Spleen (tissue), 11 donors: ENCODE measurements at regions not wholly inside any gene's neighbourhood (a gene's known extent, or its start where the extent isn't known, plus 50 kb on each side); places are given as distances from the start of the nearest gene placed in this dataset.
A peak's percentile ranks its signal among the peaks of the same experiment; 100 is the strongest.

Experiments
- DNase-seq: peaks from one replicate; pipeline ENCODE4 v3.0.0-alpha.2; 2020
- H3K27ac ChIP-seq, 8 donors: fragments of 200-600 bp; sonication (generic) in 7 of 8; 1 replicate in 4 of 8; 2 replicates in 4 of 8; pipeline versions ENCODE4 v1.5.0 to v1.8.0; 2016 to 2021; ENCODE audit warnings: inconsistent platforms in 4 of 8, mild to moderate bottlenecking in 4 of 8, moderate library complexity in 1 of 8
- H3K27me3 ChIP-seq, 7 donors: fragments of 200-600 bp; sonication (generic) in 6 of 7; replicated peaks in 1 of 7; 1 replicate in 4 of 7; 2 replicates in 3 of 7; pipeline versions ENCODE4 v1.5.0 to v1.8.0; 2016 to 2021; ENCODE audit warnings: inconsistent platforms in 3 of 7, mild to moderate bottlenecking in 1 of 7
- H3K36me3 ChIP-seq, 6 donors: fragments of 200-600 bp; sonication (generic) in 5 of 6; 1 replicate in 4 of 6; 2 replicates in 2 of 6; pipeline versions ENCODE4 v1.5.0 to v1.8.0; 2016 to 2021; ENCODE audit warnings: inconsistent platforms in 2 of 6
- H3K4me1 ChIP-seq, 6 donors: fragments of 200-600 bp; sonication (generic) in 5 of 6; 1 replicate in 3 of 6; 2 replicates in 3 of 6; pipeline versions ENCODE4 v1.5.0 to v1.8.0; 2016 to 2021; ENCODE audit warnings: inconsistent platforms in 3 of 6
- H3K4me3 ChIP-seq, 8 donors: fragments of 200-600 bp; sonication (generic) in 7 of 8; 1 replicate in 4 of 8; 2 replicates in 4 of 8; pipeline versions ENCODE4 v1.5.0 to v1.8.0; 2016 to 2021; ENCODE audit warnings: inconsistent platforms in 4 of 8, mild to moderate bottlenecking in 4 of 8, moderate library complexity in 2 of 8
- H3K9me3 ChIP-seq, 8 donors: fragments of 200-600 bp; sonication (generic) in 7 of 8; 1 replicate in 4 of 8; 2 replicates in 4 of 8; pipeline versions ENCODE4 v1.5.0 to v1.8.0; 2016 to 2021; ENCODE audit warnings: inconsistent platforms in 4 of 8
- CTCF ChIP-seq, 11 experiments: fragments of 200-600 bp in 7 of 11; fragments of 450-650 bp in 4 of 11; sonication (generic) in 4 of 11; IDR thresholded peaks in 8 of 11; conservative IDR thresholded peaks in 3 of 11; 1 replicate in 7 of 11; 2 replicates in 4 of 11; pipeline versions ENCODE4 v1.4.0 to v1.8.0; 2016 to 2021; ENCODE audit warnings: antibody characterized with exemption in 11 of 11, inconsistent platforms in 4 of 11, mild to moderate bottlenecking in 1 of 11
- POLR2A ChIP-seq, 3 donors: fragments of 450-650 bp; IDR thresholded peaks; one replicate each; pipeline ENCODE4 v1.5.1; 2017; ENCODE audit warnings: antibody characterized with exemption in 3 of 3, mild to moderate bottlenecking in 1 of 3
- POLR2AphosphoS5 ChIP-seq, 3 donors: sonication (generic); formaldehyde crosslinking; IDR thresholded peaks; one replicate each; pipeline ENCODE4 v1.5.1; 2017; ENCODE audit warnings: antibody characterized with exemption in 3 of 3
- WGBS, 5 donors: extraction: QIAGEN DNeasy Blood & Tissue Kit in 3 of 5; methylation state at CpG; one replicate each; pipeline versions ENCODE4 v1.1.5 to v1.1.7; 2013 to 2018; 5-methylcytosine and 5-hydroxymethylcytosine counted together
- intact Hi-C: fragments of 100-400 bp; cut with DNase I; formaldehyde crosslinking; loops from one replicate; pipeline ENCODE4 v1.15.0; 2023; ENCODE audit warnings: low total_unique reads
- donor health status: healthy with polysubstance abuse.
- donor health status: DM: no; HTN: no; CAD: no; lungs with moderate emphysema.
- donor health status: DM: no; HTN: no; CAD: no.
- donor health status: Bipolar disorder and iron deficiency.
- donor health status: healthy.
- donor health status: DM: no; HTN: no; CAD: no.
- donor health status: DM: yes; HTN: yes; CAD: no.

- Histone ChIP-seq H3K27ac (no peak overlapping the region), H3K9me3 (no peaks in the 10 kb centered on the region), H3K36me3 (peaks cover 0 to 15% (median 5%) of the 10 kb centered on the region in 6 donors), H3K4me1 (peaks cover 0 to 41% (median 12%) of the 10 kb centered on the region in 6 donors), H3K27me3 (no peaks in the 10 kb centered on the region), H3K4me3 (no peak overlapping the region)
- no peak for TF ChIP-seq POLR2A (IDR thresholded peaks at IDR 0.05)
- no peak for TF ChIP-seq POLR2AphosphoS5 (IDR thresholded peaks at IDR 0.05)
- TF ChIP-seq CTCF (IDR thresholded peaks at IDR 0.05 in 8 of 11, conservative IDR thresholded peaks at IDR 0.05 in 3 of 11) = no peak
- DNase-seq = no peak
- WGBS, 5 donors = 58 to 80% (median 65%) methylated on average over 4 of the region's 4 CpGs
- intact Hi-C loops = no loop called here
These were observed 76.7 kb downstream of the PLEKHG1 start for GRCh38 chr6:150676344-150676743.

- peaks cover 0 to 46% (median 16%) of the 10 kb centered on the region in 6 donors for H3K4me1 ChIP-seq
- intact Hi-C loops = no loop called here
- no peaks in the 10 kb centered on the region for H3K27me3 ChIP-seq
- no peaks in the 10 kb centered on the region for H3K9me3 ChIP-seq
- WGBS, 5 donors = 90 to 95% (median 92%) methylated on average over 2 of the region's 2 CpGs
- H3K36me3 ChIP-seq = peaks cover 0 to 13% (median 5%) of the 10 kb centered on the region in 6 donors
- no peak overlapping the region for H3K4me3 ChIP-seq
- no peak for TF ChIP-seq CTCF (IDR thresholded peaks at IDR 0.05 in 8 of 11, conservative IDR thresholded peaks at IDR 0.05 in 3 of 11)
- TF ChIP-seq POLR2AphosphoS5 (IDR thresholded peaks at IDR 0.05) = no peak
- no peak for TF ChIP-seq POLR2A (IDR thresholded peaks at IDR 0.05)
- no peak for DNase-seq
- no peak overlapping the region for H3K27ac ChIP-seq
These were observed 77.1 kb downstream of the PLEKHG1 start for GRCh38 chr6:150676772-150677171.

GRCh38 chr6:150680510-150680909, 80.8 kb downstream of the PLEKHG1 start:
- peaks cover 14 to 61% (median 39%) of the 10 kb centered on the region in 6 donors for H3K4me1 ChIP-seq
- DNase-seq = no peak
- intact Hi-C loops = no loop called here
- TF ChIP-seq POLR2AphosphoS5 (IDR thresholded peaks at IDR 0.05) (no peak), CTCF (IDR thresholded peaks at IDR 0.05 in 8 of 11, conservative IDR thresholded peaks at IDR 0.05 in 3 of 11) (no peak), POLR2A (IDR thresholded peaks at IDR 0.05) (no peak)
- peak overlapping the region in 3 of 8 donors; percentile 9 to 91 (median 87) for H3K27ac ChIP-seq
- H3K9me3 ChIP-seq = no peaks in the 10 kb centered on the region
- no peak overlapping the region for H3K4me3 ChIP-seq
- peaks cover 0 to 13% (median 5%) of the 10 kb centered on the region in 6 donors for H3K36me3 ChIP-seq
- WGBS, 5 donors = 96 to 98% (median 96%) methylated on average over 5 of the region's 5 CpGs
- H3K27me3 ChIP-seq = no peaks in the 10 kb centered on the region

GRCh38 chr6:150681578-150682395, 82.1 kb downstream of the PLEKHG1 start:
- no peaks in the 10 kb centered on the region for H3K27me3 ChIP-seq
- DNase-seq = no peak
- peaks cover 14 to 74% (median 51%) of the 10 kb centered on the region in 6 donors for H3K4me1 ChIP-seq
- H3K4me3 ChIP-seq = no peak overlapping the region
- no peak for TF ChIP-seq POLR2A (IDR thresholded peaks at IDR 0.05)
- TF ChIP-seq POLR2AphosphoS5 (IDR thresholded peaks at IDR 0.05) = peak in 1 of 3 donors; percentile 24
- no peak for TF ChIP-seq CTCF (IDR thresholded peaks at IDR 0.05 in 8 of 11, conservative IDR thresholded peaks at IDR 0.05 in 3 of 11)
- 72 to 81% (median 79%) methylated on average over 10 to 11 of the region's 11 CpGs for WGBS, 5 donors
- intact Hi-C loops = no loop called here
- no peaks in the 10 kb centered on the region for H3K9me3 ChIP-seq
- peak overlapping the region; percentile 48 to 91 (median 82) for H3K27ac ChIP-seq
- H3K36me3 ChIP-seq = peaks cover 0 to 8% (median 2%) of the 10 kb centered on the region in 6 donors
